GM18870 (cell line): ENCODE measurements at regions not wholly inside any gene's neighbourhood (a gene's known extent, or its start where the extent isn't known, plus 50 kb on each side); places are given as distances from the start of the nearest gene placed in this dataset.
"Not testable (repeated sequence)": the region's sequence is repeated elsewhere in the genome, so short reads cannot be mapped to it uniquely, and the experiment has no call there.

Experiments used
- ATAC-seq: cut with Tn5 transposase; IDR thresholded peaks from one replicate; pipeline ENCODE4 v1.9.1; 2021; ENCODE audit warnings: moderate library complexity; ENCODE audit not compliant: unreplicated experiment

GRCh38 chr7:138169441-138169851 lies 93.2 kb downstream of the AKR1D1 start:
- ATAC-seq, result no peak

GRCh38 chr7:138170298-138170697 lies 94.0 kb downstream of the AKR1D1 start:
- no peak for ATAC-seq

GRCh38 chr7:138170959-138171703 lies 94.9 kb downstream of the AKR1D1 start:
- ATAC-seq, result peak; percentile 99

GRCh38 chr7:138173548-138173947 lies 97.3 kb downstream of the AKR1D1 start:
- no peak for ATAC-seq

- no peak for ATAC-seq
Measured at GRCh38 chr7:138176060-138176459, 99.8 kb downstream of the AKR1D1 start.

GRCh38 chr7:138184191-138184590 lies 107.9 kb downstream of the AKR1D1 start:
- ATAC-seq, result no peak

- ATAC-seq, result no peak
Measured at GRCh38 chr7:138185132-138185908, 109.1 kb downstream of the AKR1D1 start.

GRCh38 chr7:138186951-138187351 lies 110.7 kb downstream of the AKR1D1 start:
- ATAC-seq, result no peak

GRCh38 chr7:138188290-138188858 lies 112.1 kb downstream of the AKR1D1 start:
- ATAC-seq, result no peak

GRCh38 chr7:138194567-138194966 lies 118.3 kb downstream of the AKR1D1 start:
- ATAC-seq, result no peak

- ATAC-seq, result no peak
Measured at GRCh38 chr7:138195151-138195571, 118.9 kb downstream of the AKR1D1 start.

GRCh38 chr7:138196503-138196946 lies 120.3 kb downstream of the AKR1D1 start:
- not testable (repeated sequence) for ATAC-seq

- no peak for ATAC-seq
Measured at GRCh38 chr7:138196971-138197896, 121.0 kb downstream of the AKR1D1 start.

- no peak for ATAC-seq
Measured at GRCh38 chr7:138204285-138204981, 128.2 kb downstream of the AKR1D1 start.

- ATAC-seq, result no peak
Measured at GRCh38 chr7:138204982-138205298, 128.7 kb downstream of the AKR1D1 start.

GRCh38 chr7:138205614-138206150 lies 129.4 kb downstream of the AKR1D1 start:
- ATAC-seq, result no peak

GRCh38 chr7:138207555-138207971 lies 131.3 kb downstream of the AKR1D1 start:
- ATAC-seq, result no peak

GRCh38 chr7:138208142-138208570 lies 131.9 kb downstream of the AKR1D1 start:
- ATAC-seq, result no peak

- no peak for ATAC-seq
Measured at GRCh38 chr7:138208864-138209263, 132.6 kb downstream of the AKR1D1 start.

GRCh38 chr7:138212314-138212713 lies 136.1 kb downstream of the AKR1D1 start:
- no peak for ATAC-seq
